22Rv1 (cell line): ENCODE measurements at regions not wholly inside any gene's neighbourhood (a gene's known extent, or its start where the extent isn't known, plus 50 kb on each side); places are given as distances from the start of the nearest gene placed in this dataset.

Experiments
- H3K27ac ChIP-seq: fragments of 450-650 bp; 2 replicates; pipeline ENCODE4 v1.5.1; 2017
- ZFX ChIP-seq: fragments of 450-650 bp; IDR thresholded peaks from 2 replicates; pipeline ENCODE4 v1.6.1; 2017; ENCODE audit warnings: antibody characterized with exemption, borderline replicate concordance
- TF ChIP-seq, protein P1 (sequence below): fragments of 450-650 bp; IDR thresholded peaks from 2 replicates; pipeline ENCODE4 v1.5.1; 2017; ENCODE audit warnings: mild to moderate bottlenecking

DNA sequence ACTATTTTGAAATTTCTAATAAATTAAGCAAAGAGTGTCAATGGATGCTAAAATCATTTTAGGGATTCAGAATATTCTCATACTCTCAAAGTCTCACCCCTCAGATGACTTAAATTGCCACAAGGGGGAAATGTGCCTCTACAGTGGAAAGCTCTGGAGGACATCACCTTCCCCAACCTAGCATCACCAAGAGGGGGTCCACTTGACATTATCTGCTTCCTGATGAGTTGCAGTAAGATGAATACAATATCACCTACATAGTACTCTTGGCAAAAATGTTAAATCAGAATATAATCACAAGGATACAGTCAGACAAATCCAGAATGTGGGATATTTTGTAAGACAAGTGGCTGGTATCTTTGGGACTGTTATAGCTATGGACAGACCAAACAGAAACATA is 290.1 kb downstream of the MFSD1 start:
- H3K27ac ChIP-seq, result no peak overlapping the region
- TF ChIP-seq, protein P1, sequence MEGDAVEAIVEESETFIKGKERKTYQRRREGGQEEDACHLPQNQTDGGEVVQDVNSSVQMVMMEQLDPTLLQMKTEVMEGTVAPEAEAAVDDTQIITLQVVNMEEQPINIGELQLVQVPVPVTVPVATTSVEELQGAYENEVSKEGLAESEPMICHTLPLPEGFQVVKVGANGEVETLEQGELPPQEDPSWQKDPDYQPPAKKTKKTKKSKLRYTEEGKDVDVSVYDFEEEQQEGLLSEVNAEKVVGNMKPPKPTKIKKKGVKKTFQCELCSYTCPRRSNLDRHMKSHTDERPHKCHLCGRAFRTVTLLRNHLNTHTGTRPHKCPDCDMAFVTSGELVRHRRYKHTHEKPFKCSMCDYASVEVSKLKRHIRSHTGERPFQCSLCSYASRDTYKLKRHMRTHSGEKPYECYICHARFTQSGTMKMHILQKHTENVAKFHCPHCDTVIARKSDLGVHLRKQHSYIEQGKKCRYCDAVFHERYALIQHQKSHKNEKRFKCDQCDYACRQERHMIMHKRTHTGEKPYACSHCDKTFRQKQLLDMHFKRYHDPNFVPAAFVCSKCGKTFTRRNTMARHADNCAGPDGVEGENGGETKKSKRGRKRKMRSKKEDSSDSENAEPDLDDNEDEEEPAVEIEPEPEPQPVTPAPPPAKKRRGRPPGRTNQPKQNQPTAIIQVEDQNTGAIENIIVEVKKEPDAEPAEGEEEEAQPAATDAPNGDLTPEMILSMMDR, result no peak
- no peak for TF ChIP-seq ZFX

DNA sequence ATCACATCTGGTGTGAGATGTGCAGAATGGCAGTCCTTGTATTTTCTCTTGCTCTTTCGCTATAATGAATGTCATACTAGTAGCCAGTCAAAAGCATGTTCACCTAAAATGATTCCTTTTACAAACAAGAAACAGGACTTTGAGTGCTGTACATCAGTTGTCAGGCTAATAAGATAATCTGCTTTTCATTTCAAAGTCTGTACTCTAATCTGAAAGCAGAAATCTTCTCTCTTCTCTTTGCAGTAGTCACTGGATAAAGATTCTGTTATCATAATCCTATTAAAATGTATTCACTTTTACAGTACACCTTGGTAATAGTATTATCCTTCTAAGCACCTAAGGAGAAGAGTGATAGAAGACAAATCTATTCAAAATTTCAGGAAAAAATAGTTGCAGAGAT is 300.1 kb downstream of the MFSD1 start:
- H3K27ac ChIP-seq, result no peak overlapping the region
- TF ChIP-seq ZFX, result no peak
- TF ChIP-seq, protein P1, result no peak

DNA sequence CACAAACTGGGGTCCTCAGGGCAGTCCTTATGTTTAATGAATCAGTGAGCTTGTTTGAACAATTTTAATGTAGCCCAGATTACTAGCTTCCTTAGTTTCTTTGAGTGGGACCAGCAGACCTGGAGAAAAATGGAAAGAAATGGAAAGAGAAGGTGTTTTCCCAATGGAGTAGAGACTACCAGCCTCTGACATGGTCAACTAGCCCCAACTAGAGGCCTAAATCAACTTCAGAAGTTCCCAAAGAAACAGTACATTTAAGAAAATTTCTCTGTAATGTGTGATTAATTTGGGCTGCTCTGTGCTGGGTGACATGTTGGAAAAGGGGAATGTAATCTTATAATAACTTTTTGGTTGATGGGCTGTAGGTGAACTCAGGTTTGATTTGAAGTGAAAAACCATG is 310.9 kb downstream of the MFSD1 start:
- no peak for TF ChIP-seq ZFX
- TF ChIP-seq, protein P1, result no peak
- H3K27ac ChIP-seq, result no peak overlapping the region

DNA sequence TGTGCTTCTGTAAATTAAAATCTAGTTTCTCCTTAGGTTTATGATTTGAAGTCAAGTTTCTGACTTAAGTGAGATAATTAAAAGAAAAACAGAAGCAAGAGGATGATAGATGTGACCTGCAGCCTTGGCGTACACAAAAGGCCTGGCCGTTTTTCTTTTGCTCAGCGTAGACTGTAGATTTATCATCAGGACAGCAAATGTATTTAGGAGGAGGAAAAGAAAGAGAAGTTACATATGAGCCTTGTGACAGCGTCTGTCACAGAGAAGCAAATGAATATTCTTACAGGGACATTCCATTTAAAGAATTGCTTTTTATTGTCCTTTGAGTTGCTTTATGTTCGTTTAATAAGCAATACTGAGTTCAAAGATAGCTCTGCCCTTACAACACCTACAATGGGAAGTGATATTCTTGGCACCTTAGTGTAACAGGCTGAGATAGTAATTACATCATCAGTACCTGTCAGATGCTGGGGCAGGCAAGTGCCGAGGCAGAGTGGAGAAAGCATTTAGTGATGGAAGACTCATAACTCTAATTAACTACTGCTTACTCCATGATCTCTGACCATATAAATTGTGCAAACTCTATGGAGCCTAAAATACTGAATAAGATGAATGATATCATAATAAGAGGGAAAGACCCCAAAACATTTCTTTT is 311.5 kb downstream of the MFSD1 start:
- H3K27ac ChIP-seq, result no peak overlapping the region
- TF ChIP-seq, protein P1, result no peak
- TF ChIP-seq ZFX, result no peak

DNA sequence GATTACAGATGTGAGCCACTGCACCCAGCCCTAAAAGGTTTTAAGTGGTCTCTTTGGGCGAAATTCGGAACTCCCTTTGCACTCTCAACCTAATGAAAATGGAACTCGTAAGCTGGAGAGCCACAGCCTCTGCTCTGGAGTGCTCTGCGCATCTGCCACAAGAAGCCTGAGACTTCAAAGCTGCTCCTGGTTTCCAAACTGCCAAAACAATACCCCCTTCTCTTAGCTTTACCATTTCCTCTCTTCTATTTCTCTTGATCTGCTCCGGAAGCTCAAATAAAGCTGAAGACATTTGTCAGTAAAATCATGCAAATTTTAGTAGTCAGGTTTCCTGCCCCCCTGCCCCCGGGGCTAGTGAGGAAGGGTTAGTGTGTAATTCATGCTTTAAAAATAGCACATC is 312.7 kb downstream of the MFSD1 start:
- H3K27ac ChIP-seq, result no peak overlapping the region
- TF ChIP-seq, protein P1, result no peak
- TF ChIP-seq ZFX, result no peak

DNA sequence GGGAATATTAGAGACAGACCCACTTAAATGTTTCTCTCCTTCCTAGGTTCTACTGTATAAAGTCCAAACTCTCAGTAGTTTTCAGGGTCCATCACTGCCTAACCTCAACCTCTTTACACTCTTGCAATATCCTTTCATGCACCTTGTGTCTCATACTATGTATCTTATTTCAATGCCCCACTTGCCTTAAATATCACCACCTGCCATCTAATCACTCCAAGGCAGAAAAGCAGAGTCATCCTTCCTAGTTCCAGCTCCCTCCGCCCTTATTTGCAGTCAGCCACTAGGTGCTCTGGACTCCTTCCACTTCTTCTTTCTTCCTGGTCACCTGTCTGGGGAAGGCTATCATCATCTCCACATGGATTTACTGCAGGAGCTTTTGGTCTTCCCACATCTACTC is 322.0 kb downstream of the MFSD1 start:
- no peak overlapping the region for H3K27ac ChIP-seq
- TF ChIP-seq, protein P1, result no peak
- no peak for TF ChIP-seq ZFX

DNA sequence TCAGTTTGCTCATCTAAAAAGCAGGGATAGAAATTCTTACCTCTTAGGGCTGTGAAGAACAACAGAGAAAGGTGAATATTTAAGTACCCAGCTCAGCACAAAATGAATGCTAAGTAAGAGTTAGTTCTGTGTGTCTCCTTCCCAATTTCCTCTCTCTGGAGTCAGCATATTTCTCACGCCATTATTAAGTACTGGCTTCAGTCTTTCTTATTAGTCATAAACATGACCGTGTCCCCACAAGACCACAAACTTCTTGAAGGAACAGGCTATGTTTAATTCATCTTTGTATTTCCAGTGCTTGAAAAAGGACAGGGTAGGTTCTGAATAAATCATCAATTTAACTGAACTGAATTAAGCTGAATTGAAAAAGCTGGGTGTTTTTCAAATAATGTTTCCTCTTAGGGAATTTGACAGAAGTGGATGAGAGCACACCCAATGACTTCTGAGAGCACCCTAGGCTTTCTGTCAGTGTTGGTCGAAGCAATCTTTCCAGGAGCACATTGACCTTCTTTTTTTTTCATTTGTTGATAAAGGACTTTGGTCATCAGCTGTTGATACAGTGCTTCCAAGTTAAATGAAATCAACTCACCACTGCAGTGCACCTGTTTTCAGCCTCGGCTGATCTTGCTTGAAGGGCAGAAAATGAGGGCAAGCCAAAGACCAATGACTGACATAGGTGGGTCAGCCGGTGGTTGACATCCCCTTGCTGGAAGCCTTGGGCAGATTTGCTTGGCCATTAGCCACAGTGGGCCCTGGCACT is 324.6 kb downstream of the MFSD1 start:
- TF ChIP-seq, protein P1, result no peak
- TF ChIP-seq ZFX, result no peak
- H3K27ac ChIP-seq, result no peak overlapping the region
